ENCODE measurements at regions not wholly inside any gene's neighbourhood (a gene's known extent, or its start where the extent isn't known, plus 50 kb on each side); places are given as distances from the start of the nearest gene placed in this dataset.

GRCh38 chr3:87548271-87548670, 271.9 kb upstream of the POU1F1 start:
- 54% methylated on average over 4 of the region's 4 CpGs for WGBS
- Histone ChIP-seq H3K9me3 (ENCODE audit: control insufficient read depth in 4 of 4, low read length in 3 of 4) (no peaks in the 10 kb centered on the region), H3K9ac (ENCODE audit: low read depth in 1 of 2, low read length in 2 of 2) (no peak overlapping the region), H3K4me3 (ENCODE audit: low read depth in 1 of 3, low read length in 3 of 3) (no peak overlapping the region), H3K27ac (ENCODE audit: low read depth in 1 of 2, low read length in 2 of 2) (no peak overlapping the region), H3K4me1 (ENCODE audit: control insufficient read depth in 4 of 4, insufficient read depth in 4 of 4, low read length in 3 of 4) (no peaks in the 10 kb centered on the region), H3K36me3 (ENCODE audit: control insufficient read depth in 4 of 4, insufficient read depth in 3 of 4, low read depth in 1 of 4, low read length in 3 of 4) (no peaks in the 10 kb centered on the region), H3K27me3 (ENCODE audit: control insufficient read depth in 4 of 4, insufficient read depth in 4 of 4, low read length in 3 of 4) (peaks cover 0 to 3% (median 0%) of the 10 kb centered on the region in 4 donors)
- no peak for TF ChIP-seq REST (IDR thresholded peaks at IDR 0.05)
- no peak for TF ChIP-seq SP1 (IDR thresholded peaks at IDR 0.05)
- no peak for TF ChIP-seq EGR1 (IDR thresholded peaks at IDR 0.05; ENCODE audit: low read depth in 2 of 2)
- no peak for TF ChIP-seq MAX (IDR thresholded peaks at IDR 0.05)
- no peak for TF ChIP-seq RAD21 (IDR thresholded peaks at IDR 0.05)
- no peak for TF ChIP-seq NR2F2 (IDR thresholded peaks at IDR 0.05)
- TF ChIP-seq RXRA (IDR thresholded peaks at IDR 0.05): no peak
- TF ChIP-seq ZBTB33 (IDR thresholded peaks at IDR 0.05): no peak
- no peak for TF ChIP-seq YY1 (IDR thresholded peaks at IDR 0.05)
- no peak for TF ChIP-seq HNF4G (IDR thresholded peaks at IDR 0.05)
- DNase-seq (ENCODE audit: low spot score): no peak

- H3K4me1 ChIP-seq (ENCODE audit: control insufficient read depth in 4 of 4, insufficient read depth in 4 of 4, low read length in 3 of 4): no peaks in the 10 kb centered on the region
- 77% methylated on average over 5 of the region's 5 CpGs for WGBS
- TF ChIP-seq REST (IDR thresholded peaks at IDR 0.05) (no peak), TAF1 (conservative IDR thresholded peaks at IDR 0.05) (no peak), HNF4G (IDR thresholded peaks at IDR 0.05) (no peak), CTCF (IDR thresholded peaks at IDR 0.05; ENCODE audit: low read depth, low read length, missing input control) (no peak), GABPA (IDR thresholded peaks at IDR 0.05 in 1 of 2, conservative IDR thresholded peaks at IDR 0.05 in 1 of 2) (no peak), FOXA2 (IDR thresholded peaks at IDR 0.05) (no peak), ZBTB33 (IDR thresholded peaks at IDR 0.05) (no peak), JUND (IDR thresholded peaks at IDR 0.05) (no peak), ATF3 (IDR thresholded peaks at IDR 0.05) (no peak), EGR1 (IDR thresholded peaks at IDR 0.05; ENCODE audit: low read depth in 2 of 2) (no peak), NR2F2 (IDR thresholded peaks at IDR 0.05) (no peak), RAD21 (IDR thresholded peaks at IDR 0.05) (no peak), YY1 (IDR thresholded peaks at IDR 0.05) (no peak), FOXA1 (IDR thresholded peaks at IDR 0.05) (no peak), HNF4A (conservative IDR thresholded peaks at IDR 0.05) (no peak)
- no peaks in the 10 kb centered on the region for H3K36me3 ChIP-seq (ENCODE audit: control insufficient read depth in 4 of 4, insufficient read depth in 3 of 4, low read depth in 1 of 4, low read length in 3 of 4)
- DNase-seq (ENCODE audit: low spot score): no peak
- H3K9ac ChIP-seq (ENCODE audit: low read depth in 1 of 2, low read length in 2 of 2): no peak overlapping the region
- H3K4me3 ChIP-seq (ENCODE audit: low read depth in 1 of 3, low read length in 3 of 3): no peak overlapping the region
- H3K9me3 ChIP-seq (ENCODE audit: control insufficient read depth in 4 of 4, low read length in 3 of 4): no peaks in the 10 kb centered on the region
- peaks cover 0 to 3% (median 0%) of the 10 kb centered on the region in 4 donors for H3K27me3 ChIP-seq (ENCODE audit: control insufficient read depth in 4 of 4, insufficient read depth in 4 of 4, low read length in 3 of 4)
- no peak overlapping the region for H3K27ac ChIP-seq (ENCODE audit: low read depth in 1 of 2, low read length in 2 of 2)
Observed at GRCh38 chr3:87546216-87546615, 269.8 kb upstream of the POU1F1 start.

Measured in liver (tissue), 8 donors.